HG02885 (cell line): ENCODE measurements at regions not wholly inside any gene's neighbourhood (a gene's known extent, or its start where the extent isn't known, plus 50 kb on each side); places are given as distances from the start of the nearest gene placed in this dataset.

Experiments
- ATAC-seq: cut with Tn5 transposase; IDR thresholded peaks from one replicate; pipeline ENCODE4 v1.9.1; 2021; ENCODE audit warnings: mild to moderate bottlenecking; ENCODE audit not compliant: unreplicated experiment, poor library complexity

- no peak for ATAC-seq
Measured at GRCh38 chr16:66081775-66082366, 284.6 kb upstream of the CDH5 start.

GRCh38 chr16:66079671-66080334 is 286.7 kb upstream of the CDH5 start:
- ATAC-seq, result no peak

- ATAC-seq, result no peak
Measured at GRCh38 chr16:66070140-66070917, 296.2 kb upstream of the CDH5 start.

GRCh38 chr16:66069587-66069986 is 296.9 kb upstream of the CDH5 start:
- no peak for ATAC-seq

- no peak for ATAC-seq
Measured at GRCh38 chr16:66066404-66066803, 300.1 kb upstream of the CDH5 start.

GRCh38 chr16:66065925-66066324 is 300.6 kb upstream of the CDH5 start:
- no peak for ATAC-seq

- ATAC-seq, result no peak
Measured at GRCh38 chr16:66064801-66065530, 301.5 kb upstream of the CDH5 start.

- no peak for ATAC-seq
Measured at GRCh38 chr16:66058832-66059231, 307.7 kb upstream of the CDH5 start.

- no peak for ATAC-seq
Measured at GRCh38 chr16:66058172-66058691, 308.3 kb upstream of the CDH5 start.

GRCh38 chr16:66057057-66057456 is 309.4 kb upstream of the CDH5 start:
- no peak for ATAC-seq

GRCh38 chr16:66054095-66054494 is 312.4 kb upstream of the CDH5 start:
- no peak for ATAC-seq

- ATAC-seq, result no peak
Measured at GRCh38 chr16:66052745-66053144, 313.7 kb upstream of the CDH5 start.

GRCh38 chr16:66050991-66051390 is 315.5 kb upstream of the CDH5 start:
- no peak for ATAC-seq

GRCh38 chr16:66049865-66050264 is 316.6 kb upstream of the CDH5 start:
- no peak for ATAC-seq

- no peak for ATAC-seq
Measured at GRCh38 chr16:66045626-66046025, 320.9 kb upstream of the CDH5 start.

GRCh38 chr16:66044556-66044955 is 321.9 kb upstream of the CDH5 start:
- ATAC-seq, result no peak

GRCh38 chr16:66044089-66044488 is 322.4 kb upstream of the CDH5 start:
- ATAC-seq, result no peak

- no peak for ATAC-seq
Measured at GRCh38 chr16:66043326-66043725, 323.2 kb upstream of the CDH5 start.

- ATAC-seq, result no peak
Measured at GRCh38 chr16:66042341-66042740, 324.1 kb upstream of the CDH5 start.

- ATAC-seq, result no peak
Measured at GRCh38 chr16:66041907-66042306, 324.6 kb upstream of the CDH5 start.

- ATAC-seq, result no peak
Measured at GRCh38 chr16:66039793-66040192, 326.7 kb upstream of the CDH5 start.
